ENCODE measurements at regions not wholly inside any gene's neighbourhood (a gene's known extent, or its start where the extent isn't known, plus 50 kb on each side); places are given as distances from the start of the nearest gene placed in this dataset.

- Histone ChIP-seq H3K27me3 (ENCODE audit: control insufficient read depth, low read length) (no peaks in the 10 kb centered on the region), H3K4me1 (ENCODE audit: control insufficient read depth, low read length) (no peaks in the 10 kb centered on the region), H4K20me1 (ENCODE audit: control insufficient read depth, insufficient read depth, low read depth, low read length) (no peaks in the 10 kb centered on the region), H3F3A (ENCODE audit: control insufficient read depth, insufficient read depth) (no peaks in the 10 kb centered on the region), H3K4me3 (ENCODE audit: low read length) (no peak overlapping the region), H3K27ac (ENCODE audit: low read depth, low read length) (no peak overlapping the region), H3K9me2 (replicated peaks; ENCODE audit: control insufficient read depth, low read length) (no peaks in the 10 kb centered on the region), H3K79me2 (ENCODE audit: control insufficient read depth, low read length) (peaks cover 2% of the 10 kb centered on the region), H3K4me2 (ENCODE audit: low read length) (no peak overlapping the region), H3K36me3 (ENCODE audit: control insufficient read depth, low read length) (peaks cover 17% of the 10 kb centered on the region), H3K9me3 (ENCODE audit: control insufficient read depth, insufficient read depth, low read length) (no peaks in the 10 kb centered on the region)
- no peak for TF ChIP-seq CTCF (IDR thresholded peaks at IDR 0.05; ENCODE audit: low read depth, low read length, poor library complexity, severe bottlenecking)
- TF ChIP-seq EZH2phosphoT487 (IDR thresholded peaks at IDR 0.05; ENCODE audit: borderline replicate concordance, low read length): no peak
Observed at GRCh38 chr2:88854528-88854927, 163.1 kb downstream of the RPIA start.

GRCh38 chr2:88855620-88856408, 164.3 kb downstream of the RPIA start:
- no peaks in the 10 kb centered on the region for H3K9me2 ChIP-seq (replicated peaks; ENCODE audit: control insufficient read depth, low read length)
- H3K4me2 ChIP-seq (ENCODE audit: low read length): no peak overlapping the region
- H3K27ac ChIP-seq (ENCODE audit: low read depth, low read length): no peak overlapping the region

GRCh38 chr2:88856409-88857135, 165.1 kb downstream of the RPIA start:
- H3K27ac ChIP-seq (ENCODE audit: low read depth, low read length): no peak overlapping the region
- peaks cover 33% of the 10 kb centered on the region for H3K36me3 ChIP-seq (ENCODE audit: control insufficient read depth, low read length)
- H3K9me3 ChIP-seq (ENCODE audit: control insufficient read depth, insufficient read depth, low read length): no peaks in the 10 kb centered on the region
- no peaks in the 10 kb centered on the region for H4K20me1 ChIP-seq (ENCODE audit: control insufficient read depth, insufficient read depth, low read depth, low read length)
- H3K4me2 ChIP-seq (ENCODE audit: low read length): no peak overlapping the region
- TF ChIP-seq EZH2phosphoT487 (IDR thresholded peaks at IDR 0.05; ENCODE audit: borderline replicate concordance, low read length): no peak
- no peak for TF ChIP-seq CTCF (IDR thresholded peaks at IDR 0.05; ENCODE audit: low read depth, low read length, poor library complexity, severe bottlenecking)
- H3K4me3 ChIP-seq (ENCODE audit: low read length): no peak overlapping the region
- H3F3A ChIP-seq (ENCODE audit: control insufficient read depth, insufficient read depth): no peaks in the 10 kb centered on the region; the same call in 1 of the 2 replicates
- H3K4me1 ChIP-seq (ENCODE audit: control insufficient read depth, low read length): peaks cover 6% of the 10 kb centered on the region; the same call in 1 of the 2 replicates
- no peaks in the 10 kb centered on the region for H3K27me3 ChIP-seq (ENCODE audit: control insufficient read depth, low read length)
- peaks cover 18% of the 10 kb centered on the region for H3K79me2 ChIP-seq (ENCODE audit: control insufficient read depth, low read length)
- no peaks in the 10 kb centered on the region for H3K9me2 ChIP-seq (replicated peaks; ENCODE audit: control insufficient read depth, low read length)

More at GRCh38 chr2:88855620-88856408, 164.3 kb downstream of the RPIA start:
- Histone ChIP-seq H3K4me3 (ENCODE audit: low read length) (no peak overlapping the region), H3K27me3 (ENCODE audit: control insufficient read depth, low read length) (no peaks in the 10 kb centered on the region), H3F3A (ENCODE audit: control insufficient read depth, insufficient read depth) (no peaks in the 10 kb centered on the region; the same call in 1 of the 2 replicates), H3K79me2 (ENCODE audit: control insufficient read depth, low read length) (peaks cover 15% of the 10 kb centered on the region), H3K36me3 (ENCODE audit: control insufficient read depth, low read length) (peaks cover 30% of the 10 kb centered on the region), H4K20me1 (ENCODE audit: control insufficient read depth, insufficient read depth, low read depth, low read length) (no peaks in the 10 kb centered on the region), H3K4me1 (ENCODE audit: control insufficient read depth, low read length) (peaks cover 4% of the 10 kb centered on the region; the same call in 1 of the 2 replicates), H3K9me3 (ENCODE audit: control insufficient read depth, insufficient read depth, low read length) (no peaks in the 10 kb centered on the region)
- no peak for TF ChIP-seq EZH2phosphoT487 (IDR thresholded peaks at IDR 0.05; ENCODE audit: borderline replicate concordance, low read length)
- TF ChIP-seq CTCF (IDR thresholded peaks at IDR 0.05; ENCODE audit: low read depth, low read length, poor library complexity, severe bottlenecking): no peak

All from DOHH2 (cell line).